Prostate gland (tissue), 2 donors: ENCODE measurements at regions not wholly inside any gene's neighbourhood (a gene's known extent, or its start where the extent isn't known, plus 50 kb on each side); places are given as distances from the start of the nearest gene placed in this dataset.

Experiments used
- CTCF ChIP-seq, 4 experiments: fragments of 200-600 bp in 2 of 4; fragments of 450-650 bp in 2 of 4; sonication (generic) in 2 of 4; IDR thresholded peaks; 1 replicate in 3 of 4; 2 replicates in 1 of 4; pipeline ENCODE4 v1.5.1; 2016 to 2019; ENCODE audit warnings: antibody characterized with exemption in 4 of 4, mild to moderate bottlenecking in 2 of 4, moderate library complexity in 2 of 4
- POLR2A ChIP-seq: fragments of 450-650 bp; IDR thresholded peaks from one replicate; pipeline ENCODE4 v1.6.1; 2016; ENCODE audit warnings: antibody characterized with exemption, mild to moderate bottlenecking

- TF ChIP-seq POLR2A (no peak), CTCF (IDR thresholded peaks at IDR 0.05) (no peak)
These were observed 123.5 kb upstream of the GOLGA6L4 start for GRCh38 chr15:84112025-84112424.
